H1 (cell line): ENCODE measurements at regions not wholly inside any gene's neighbourhood (a gene's known extent, or its start where the extent isn't known, plus 50 kb on each side); places are given as distances from the start of the nearest gene placed in this dataset.
A peak's percentile ranks its signal among the peaks of the same experiment; 100 is the strongest.

Source experiments
- CTCF ChIA-PET: fragments of 300-600 bp; sonication (Branson Sonifier 250); formaldehyde crosslinking; loops from one replicate; lab custom pipeline; 2021; ENCODE audit not compliant: partially characterized antibody; lab: Charles Lee
- POLR2A ChIA-PET: fragments of 300-600 bp; sonication (Branson Sonifier 250); formaldehyde crosslinking; loops from one replicate; lab custom pipeline; 2021; ENCODE audit warnings: inconsistent platforms; ENCODE audit not compliant: partially characterized antibody; lab: Charles Lee
- DNase-seq, 2 experiments: peaks; one replicate each; pipeline versions ENCODE4 v3.0.0 to v3.0.0-alpha.2; 2010 to 2022; ENCODE audit warnings: low spot score in 2 of 2, low read depth in 1 of 2, mixed read lengths in 1 of 2
- FAIRE-seq: peaks from 2 replicates; lab custom pipeline; 2011; peaks lifted over from hg19 to GRCh38; lab: Jason Lieb, UNC
- H2AFZ ChIP-seq: 2 replicates; pipeline ENCODE4 v1.8.1; 2012; ENCODE audit warnings: low read length, inconsistent platforms
- H2AK5ac ChIP-seq: 2 replicates; pipeline ENCODE4 v1.6.1; 2013; ENCODE audit warnings: low read depth, low read length
- H2BK120ac ChIP-seq: replicated peaks from 2 replicates; pipeline ENCODE3; 2013; ENCODE audit warnings: low read depth, low read length, inconsistent platforms
- H2BK12ac ChIP-seq: 2 replicates; pipeline ENCODE4 v1.6.1; 2013; ENCODE audit warnings: low read depth, low read length
- H2BK15ac ChIP-seq: 2 replicates; pipeline ENCODE4 v1.6.1; 2013; ENCODE audit warnings: low read length
- H2BK20ac ChIP-seq: 2 replicates; pipeline ENCODE4 v1.6.1; 2013; ENCODE audit warnings: low read length
- H2BK5ac ChIP-seq: 2 replicates; pipeline ENCODE4 v1.6.1; 2013; ENCODE audit warnings: low read depth, low read length
- H3K14ac ChIP-seq: 2 replicates; pipeline ENCODE4 v1.6.1; 2013; ENCODE audit warnings: inconsistent platforms; ENCODE audit not compliant: insufficient read length
- H3K18ac ChIP-seq: 2 replicates; pipeline ENCODE4 v1.6.1; 2013; ENCODE audit warnings: low read length; ENCODE audit errors: extremely low read depth
- H3K23ac ChIP-seq: 2 replicates; pipeline ENCODE4 v1.6.1; 2013; ENCODE audit warnings: inconsistent platforms; ENCODE audit not compliant: insufficient read length
- H3K23me2 ChIP-seq: 2 replicates; pipeline ENCODE4 v1.6.1; 2013; ENCODE audit warnings: low read depth, low read length
- H3K27ac ChIP-seq: 2 replicates; pipeline ENCODE4 v1.6.1; 2011; ENCODE audit warnings: low read depth, low read length, inconsistent platforms
- H3K27me3 ChIP-seq, 4 experiments: replicated peaks in 1 of 4; 1 replicate in 1 of 4; 2 replicates in 3 of 4; pipeline versions ENCODE4 v1.6.1 to v1.8.1; 2011 to 2013; ENCODE audit warnings: low read length in 3 of 4, mild to moderate bottlenecking in 3 of 4, inconsistent platforms in 2 of 4, mixed read lengths in 2 of 4, moderate library complexity in 1 of 4; ENCODE audit not compliant: control insufficient read depth in 3 of 4, insufficient read depth in 3 of 4; ENCODE audit errors: extremely low read depth in 1 of 4
- H3K36me3 ChIP-seq, 4 experiments: 2 replicates each; pipeline versions ENCODE4 v1.6.1 to v1.8.1; 2011 to 2013; ENCODE audit warnings: mild to moderate bottlenecking in 4 of 4, low read length in 3 of 4, moderate library complexity in 2 of 4, control low read depth in 1 of 4, inconsistent platforms in 1 of 4; ENCODE audit not compliant: insufficient read depth in 4 of 4, control insufficient read depth in 2 of 4
- H3K4ac ChIP-seq: replicated peaks from 2 replicates; pipeline ENCODE3; 2013; ENCODE audit warnings: low read length, low read depth, mixed read lengths, inconsistent platforms; ENCODE audit not compliant: insufficient read length
- H3K4me1 ChIP-seq, 4 experiments: replicated peaks in 1 of 4; 1 replicate in 1 of 4; 2 replicates in 3 of 4; pipeline versions ENCODE4 v1.6.1 to v1.8.1; 2011 to 2013; ENCODE audit warnings: low read length in 3 of 4, inconsistent platforms in 2 of 4, mixed read lengths in 1 of 4; ENCODE audit not compliant: insufficient read depth in 4 of 4, control insufficient read depth in 3 of 4
- H3K4me2 ChIP-seq, 2 experiments: 2 replicates each; pipeline versions ENCODE4 v1.6.1 to v1.8.1; 2011 to 2013; ENCODE audit warnings: low read depth in 2 of 2, low read length in 2 of 2, control low read depth in 1 of 2, inconsistent platforms in 1 of 2, mild to moderate bottlenecking in 1 of 2; ENCODE audit not compliant: insufficient read depth in 1 of 2
- H3K4me3 ChIP-seq, 4 experiments: fragments of 200-600, 300-600 bp in 1 of 4; sonication (generic), shearing (Covaris generic), sonication (Bioruptor Twin) in 1 of 4; 2 replicates each; pipeline versions ENCODE4 v1.5.1 to v1.8.1; 2011 to 2016; ENCODE audit warnings: low read length in 4 of 4, low read depth in 3 of 4, control low read depth in 2 of 4, inconsistent platforms in 2 of 4, mild to moderate bottlenecking in 2 of 4, mixed read lengths in 1 of 4, moderate library complexity in 1 of 4; ENCODE audit not compliant: insufficient read depth in 2 of 4; ENCODE audit errors: extremely low read depth in 1 of 4
- H3K56ac ChIP-seq: replicated peaks from 2 replicates; pipeline ENCODE3; 2013; ENCODE audit warnings: low read depth, mild to moderate bottlenecking, mixed read lengths, low read length, inconsistent platforms; ENCODE audit not compliant: insufficient read length
- H3K79me1 ChIP-seq: 2 replicates; pipeline ENCODE4 v1.6.1; 2013; ENCODE audit warnings: low read depth, low read length, control low read depth
- H3K79me2 ChIP-seq, 2 experiments: 2 replicates each; pipeline versions ENCODE4 v1.6.1 to v1.8.1; 2012 to 2013; ENCODE audit warnings: low read length in 2 of 2, mild to moderate bottlenecking in 2 of 2, inconsistent platforms in 1 of 2; ENCODE audit not compliant: insufficient read depth in 2 of 2, control insufficient read depth in 1 of 2
- H3K9ac ChIP-seq, 4 experiments: replicated peaks in 1 of 4; 1 replicate in 1 of 4; 2 replicates in 3 of 4; pipeline versions ENCODE4 v1.6.1 to v1.8.1; 2011 to 2013; ENCODE audit warnings: low read depth in 3 of 4, low read length in 3 of 4, control low read depth in 2 of 4, mild to moderate bottlenecking in 2 of 4, moderate library complexity in 2 of 4, inconsistent platforms in 1 of 4; ENCODE audit errors: extremely low read depth in 1 of 4
- H3K9me3 ChIP-seq, 2 experiments: 2 replicates each; pipeline versions ENCODE4 v1.6.1 to v1.8.1; 2012 to 2013; ENCODE audit warnings: mild to moderate bottlenecking in 2 of 2, moderate library complexity in 2 of 2, control low read depth in 1 of 2, inconsistent platforms in 1 of 2, low read depth in 1 of 2, low read length in 1 of 2, mixed read lengths in 1 of 2; ENCODE audit not compliant: insufficient read depth in 2 of 2
- H4K20me1 ChIP-seq, 2 experiments: replicated peaks in 1 of 2; 2 replicates each; pipeline versions ENCODE3 to v1.8.1; 2011 to 2013; ENCODE audit warnings: inconsistent platforms in 2 of 2, low read length in 2 of 2, mild to moderate bottlenecking in 1 of 2; ENCODE audit not compliant: insufficient read depth in 2 of 2, control insufficient read depth in 1 of 2
- H4K5ac ChIP-seq: 2 replicates; pipeline ENCODE4 v1.6.1; 2013; ENCODE audit warnings: low read length, low read depth, mixed read lengths, inconsistent platforms; ENCODE audit not compliant: insufficient read length
- H4K8ac ChIP-seq: 2 replicates; pipeline ENCODE4 v1.8.0; 2013; ENCODE audit warnings: mild to moderate bottlenecking, moderate library complexity, low read length, inconsistent platforms; ENCODE audit not compliant: insufficient read depth; ENCODE audit errors: extremely low read depth
- H4K91ac ChIP-seq: replicated peaks from 2 replicates; pipeline ENCODE3; 2013; ENCODE audit warnings: low read length, mixed read lengths, inconsistent platforms; ENCODE audit not compliant: insufficient read length
- CBX5 ChIP-seq: fragments of 300-800, 300-1000 bp; sonication (generic); IDR thresholded peaks from 2 replicates; pipeline ENCODE4 v1.7.1; 2016; ENCODE audit warnings: antibody characterized with exemption, low read length, low read depth
- CEBPB ChIP-seq: IDR thresholded peaks from 2 replicates; pipeline ENCODE4 v1.6.1; 2012; ENCODE audit warnings: low read depth, low read length
- MAFK ChIP-seq: IDR thresholded peaks from 2 replicates; pipeline ENCODE4 v1.6.1; 2012; ENCODE audit warnings: low read depth, mild to moderate bottlenecking, improper control_type of control experiment, low read length
- PHF8 ChIP-seq: fragments of 200-600 bp; sonication (generic); conservative IDR thresholded peaks from 2 replicates; pipeline ENCODE4 v1.7.1; 2012; ENCODE audit warnings: low read depth, mild to moderate bottlenecking, inconsistent platforms, low read length, moderate library complexity
- RAD21 ChIP-seq, 2 experiments: IDR thresholded peaks in 1 of 2; conservative IDR thresholded peaks in 1 of 2; 2 replicates each; pipeline ENCODE4 v1.6.1; 2011; ENCODE audit warnings: low read depth in 2 of 2, low read length in 2 of 2, improper control_type of control experiment in 1 of 2, inconsistent platforms in 1 of 2, mild to moderate bottlenecking in 1 of 2, moderate library complexity in 1 of 2
- RFX5 ChIP-seq: IDR thresholded peaks from 2 replicates; pipeline ENCODE4 v1.6.1; 2011; ENCODE audit warnings: low read depth, low read length, improper control_type of control experiment, borderline replicate concordance
- SP4 ChIP-seq: IDR thresholded peaks from 2 replicates; pipeline ENCODE4 v1.6.1; 2012; ENCODE audit warnings: low read length, inconsistent platforms
- TAF7 ChIP-seq: optimal IDR thresholded peaks from 2 replicates; pipeline ENCODE3; 2011; ENCODE audit warnings: low read depth, mild to moderate bottlenecking, inconsistent platforms, low read length, moderate library complexity, borderline replicate concordance
- TBP ChIP-seq: IDR thresholded peaks from 2 replicates; pipeline ENCODE4 v1.6.1; 2011; ENCODE audit warnings: low read depth, low read length, improper control_type of control experiment
- TCF12 ChIP-seq: IDR thresholded peaks from 2 replicates; pipeline ENCODE4 v1.6.1; 2011; ENCODE audit warnings: low read depth, mild to moderate bottlenecking, low read length
- TEAD4 ChIP-seq: IDR thresholded peaks from 2 replicates; pipeline ENCODE4 v1.6.1; 2012; ENCODE audit warnings: low read depth, low read length, inconsistent platforms, mixed read lengths
- WGBS, 2 experiments: shearing (Covaris generic) in 1 of 2; methylation state at CpG; one replicate each; pipeline versions ENCODE4 v1.1.6 to v1.1.7; 2013 to 2015; ENCODE audit warnings: low lambda C conversion rate in 2 of 2, mixed read lengths in 2 of 2, inconsistent platforms in 1 of 2, low coverage in 1 of 2, missing lambda C conversion rate in 1 of 2; ENCODE audit not compliant: insufficient replicate concordance in 2 of 2, insufficient coverage in 1 of 2, insufficient read length in 1 of 2; ENCODE audit errors: extremely low coverage in 1 of 2, missing lambda C conversion rate in 1 of 2; 5-methylcytosine and 5-hydroxymethylcytosine counted together

- DNase-seq (no peak), FAIRE-seq (no peak)
- H2BK120ac ChIP-seq = no peak overlapping the region
- 100% methylated on average over 1 of the region's 1 CpG; no CpG with 5 or more reads in 1 of the 2 experiments for WGBS, 2 experiments
- no peak overlapping the region for H2BK5ac ChIP-seq
- H2BK20ac ChIP-seq = no peak overlapping the region
- no peak overlapping the region for H4K5ac ChIP-seq
- H2BK15ac ChIP-seq = no peak overlapping the region
- H3K9ac ChIP-seq = no peak overlapping the region
- H3K56ac ChIP-seq = peak overlapping the region; percentile 72
- no peak for TF ChIP-seq TEAD4
- TF ChIP-seq CBX5 = no peak
- no peak for TF ChIP-seq MAFK
- TF ChIP-seq TCF12 = no peak
- no peak for TF ChIP-seq PHF8
- no peak for TF ChIP-seq SP4
- no peak for TF ChIP-seq TBP
- no peak for TF ChIP-seq CEBPB
- TF ChIP-seq RFX5 = no peak
- no peak for TF ChIP-seq TAF7
- no peak for TF ChIP-seq RAD21 (IDR thresholded peaks at IDR 0.05 in 1 of 2, conservative IDR thresholded peaks at IDR 0.05 in 1 of 2; ENCODE audit: low read depth in 2 of 2, low read length in 2 of 2)
- H3K9me3 ChIP-seq = no peaks in the 10 kb centered on the region; a peak in 1 of 4 replicates
- no peak overlapping the region for H2AK5ac ChIP-seq
- H3K4me3 ChIP-seq = no peak overlapping the region
- H2AFZ ChIP-seq = no peak overlapping the region
- ChIA-PET CTCF (no interaction called here), POLR2A (no interaction called here)
- H3K23ac ChIP-seq = no peak overlapping the region
- H3K23me2 ChIP-seq = no peaks in the 10 kb centered on the region
- H3K79me1 ChIP-seq = no peaks in the 10 kb centered on the region
- no peak overlapping the region for H3K4ac ChIP-seq
- H3K27ac ChIP-seq = no peak overlapping the region
- no peak overlapping the region for H3K4me2 ChIP-seq
- no peaks in the 10 kb centered on the region for H3K36me3 ChIP-seq
- no peaks in the 10 kb centered on the region for H3K79me2 ChIP-seq
- H4K20me1 ChIP-seq = no peaks in the 10 kb centered on the region
- no peak overlapping the region for H3K18ac ChIP-seq
- no peak overlapping the region for H4K8ac ChIP-seq
- H3K14ac ChIP-seq = no peak overlapping the region
- H4K91ac ChIP-seq = no peak overlapping the region
- H3K27me3 ChIP-seq = no peaks in the 10 kb centered on the region; a peak in 1 of 7 replicates
- no peak overlapping the region for H2BK12ac ChIP-seq
- H3K4me1 ChIP-seq = no peaks in the 10 kb centered on the region
These were observed 82.8 kb upstream of the RORB start for GRCh38 chr9:74414325-74414724.
